ENCODE measurements at regions not wholly inside any gene's neighbourhood (a gene's known extent, or its start where the extent isn't known, plus 50 kb on each side); places are given as distances from the start of the nearest gene placed in this dataset.

DNA sequence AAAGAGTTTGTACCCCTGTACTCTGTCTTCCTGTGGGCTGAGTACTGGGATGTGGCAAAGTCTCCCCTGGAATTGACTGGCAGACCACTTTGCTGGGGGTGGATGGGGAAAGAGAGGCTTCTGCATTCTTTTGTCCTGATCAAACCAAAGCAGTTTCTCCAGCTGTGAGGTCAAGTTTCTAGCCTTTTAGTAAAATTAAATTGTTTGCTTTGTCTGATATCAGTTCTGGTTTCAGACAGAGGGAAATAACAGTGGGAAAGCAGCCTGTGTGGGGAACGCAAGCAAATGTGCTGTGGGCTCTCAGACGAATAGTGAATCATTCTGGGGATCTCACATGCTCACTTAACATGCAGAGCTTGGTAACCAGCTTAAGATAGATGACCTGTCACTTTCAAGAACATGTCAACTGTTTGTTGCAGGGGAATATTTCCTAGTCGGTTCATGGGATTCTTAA lies 151.6 kb downstream of the FAT3 start:
- TF ChIP-seq TAF1 (IDR thresholded peaks at IDR 0.05; ENCODE audit: low read depth) (no peak), EGR1 (IDR thresholded peaks at IDR 0.05) (no peak), FOXM1 (IDR thresholded peaks at IDR 0.05; ENCODE audit: borderline replicate concordance, low read depth) (no peak), YY1 (IDR thresholded peaks at IDR 0.05; ENCODE audit: low read depth) (no peak), EP300 (IDR thresholded peaks at IDR 0.05; ENCODE audit: borderline replicate concordance) (no peak), TEAD4 (IDR thresholded peaks at IDR 0.05) (no peak)
- TF ChIP-seq, protein P1, sequence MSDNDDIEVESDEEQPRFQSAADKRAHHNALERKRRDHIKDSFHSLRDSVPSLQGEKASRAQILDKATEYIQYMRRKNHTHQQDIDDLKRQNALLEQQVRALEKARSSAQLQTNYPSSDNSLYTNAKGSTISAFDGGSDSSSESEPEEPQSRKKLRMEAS (IDR thresholded peaks at IDR 0.05): no peak
- TF ChIP-seq, protein P2, sequence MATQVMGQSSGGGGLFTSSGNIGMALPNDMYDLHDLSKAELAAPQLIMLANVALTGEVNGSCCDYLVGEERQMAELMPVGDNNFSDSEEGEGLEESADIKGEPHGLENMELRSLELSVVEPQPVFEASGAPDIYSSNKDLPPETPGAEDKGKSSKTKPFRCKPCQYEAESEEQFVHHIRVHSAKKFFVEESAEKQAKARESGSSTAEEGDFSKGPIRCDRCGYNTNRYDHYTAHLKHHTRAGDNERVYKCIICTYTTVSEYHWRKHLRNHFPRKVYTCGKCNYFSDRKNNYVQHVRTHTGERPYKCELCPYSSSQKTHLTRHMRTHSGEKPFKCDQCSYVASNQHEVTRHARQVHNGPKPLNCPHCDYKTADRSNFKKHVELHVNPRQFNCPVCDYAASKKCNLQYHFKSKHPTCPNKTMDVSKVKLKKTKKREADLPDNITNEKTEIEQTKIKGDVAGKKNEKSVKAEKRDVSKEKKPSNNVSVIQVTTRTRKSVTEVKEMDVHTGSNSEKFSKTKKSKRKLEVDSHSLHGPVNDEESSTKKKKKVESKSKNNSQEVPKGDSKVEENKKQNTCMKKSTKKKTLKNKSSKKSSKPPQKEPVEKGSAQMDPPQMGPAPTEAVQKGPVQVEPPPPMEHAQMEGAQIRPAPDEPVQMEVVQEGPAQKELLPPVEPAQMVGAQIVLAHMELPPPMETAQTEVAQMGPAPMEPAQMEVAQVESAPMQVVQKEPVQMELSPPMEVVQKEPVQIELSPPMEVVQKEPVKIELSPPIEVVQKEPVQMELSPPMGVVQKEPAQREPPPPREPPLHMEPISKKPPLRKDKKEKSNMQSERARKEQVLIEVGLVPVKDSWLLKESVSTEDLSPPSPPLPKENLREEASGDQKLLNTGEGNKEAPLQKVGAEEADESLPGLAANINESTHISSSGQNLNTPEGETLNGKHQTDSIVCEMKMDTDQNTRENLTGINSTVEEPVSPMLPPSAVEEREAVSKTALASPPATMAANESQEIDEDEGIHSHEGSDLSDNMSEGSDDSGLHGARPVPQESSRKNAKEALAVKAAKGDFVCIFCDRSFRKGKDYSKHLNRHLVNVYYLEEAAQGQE (IDR thresholded peaks at IDR 0.05; ENCODE audit: low read depth): no peak
